ENCODE measurements at regions not wholly inside any gene's neighbourhood (a gene's known extent, or its start where the extent isn't known, plus 50 kb on each side); places are given as distances from the start of the nearest gene placed in this dataset.
"Not testable (repeated sequence)": the region's sequence is repeated elsewhere in the genome, so short reads cannot be mapped to it uniquely, and the experiment has no call there.

- CTCF ChIA-PET; FAIRE-seq; RAD21 ChIA-PET (ENCODE audit: unreplicated experiment): not testable (repeated sequence)
Observed at GRCh38 chr16:29182940-29183868, 198.4 kb downstream of the LAT start.

GRCh38 chr16:29182501-29182900, 197.6 kb downstream of the LAT start:
- H3K79me2 ChIP-seq (ENCODE audit: control insufficient read depth, insufficient read depth, low read length) = no peaks in the 10 kb centered on the region
- H3K9ac ChIP-seq (ENCODE audit: control insufficient read depth, insufficient read depth, low read length) = no peak overlapping the region
- no peak overlapping the region for H3K4me3 ChIP-seq
- RAD21 ChIA-PET (ENCODE audit: unreplicated experiment) = no interaction called here
- H4K20me1 ChIP-seq (ENCODE audit: control insufficient read depth, insufficient read depth) = no peaks in the 10 kb centered on the region
- SMC1A ChIA-PET (ENCODE audit: uncharacterized antibody, unreplicated experiment) = no interaction called here
- ATAC-seq (no peak), DNase-seq (ENCODE audit: low read depth, low spot score) (no peak), FAIRE-seq (no peak)
- no peaks in the 10 kb centered on the region for H3K9me3 ChIP-seq (replicated peaks; ENCODE audit: control insufficient read depth, insufficient read depth, low read length)
- in situ Hi-C loops (cut with MboI) = no loop called here
- 82% methylated on average over 9 of the region's 9 CpGs for WGBS (ENCODE audit: insufficient coverage, insufficient replicate concordance, low lambda C conversion rate, missing lambda C conversion rate)
- H3K27ac ChIP-seq (ENCODE audit: control insufficient read depth, insufficient read depth) = no peak overlapping the region
- no peaks in the 10 kb centered on the region for H3K27me3 ChIP-seq (replicated peaks in 1 of 2; ENCODE audit: control insufficient read depth in 2 of 2, insufficient read depth in 2 of 2, low read length in 1 of 2)
- no peak overlapping the region for H2AFZ ChIP-seq (ENCODE audit: control insufficient read depth, low read depth, low read length)
- POLR2A ChIA-PET = no interaction called here
- H3K36me3 ChIP-seq (ENCODE audit: control insufficient read depth in 2 of 2, insufficient read depth in 2 of 2, low read length in 1 of 2) = no peaks in the 10 kb centered on the region
- no peak overlapping the region for H3K4me2 ChIP-seq (ENCODE audit: control insufficient read depth, insufficient read depth)
- CTCF ChIA-PET = no interaction called here
- BruUV-seq (replicated peaks) = no TSS peak
- no peaks in the 10 kb centered on the region for H3K4me1 ChIP-seq (ENCODE audit: control insufficient read depth, insufficient read depth, low read length)
- intact Hi-C loops (cut with micrococcal nuclease; ENCODE audit: unreplicated experiment) = no loop called here
- TF ChIP-seq SUPT20H (IDR thresholded peaks at IDR 0.05; ENCODE audit: borderline replicate concordance, control insufficient read depth, low read depth, low read length) = no peak
- TF ChIP-seq IRF4 (IDR thresholded peaks at IDR 0.05; ENCODE audit: low read depth, low read length) = no peak
- no peak for TF ChIP-seq ZNF384 (IDR thresholded peaks at IDR 0.05; ENCODE audit: borderline replicate concordance, low read depth, low read length)
- no peak for TF ChIP-seq CHD4 (IDR thresholded peaks at IDR 0.05)
- no peak for TF ChIP-seq ZNF24 (IDR thresholded peaks at IDR 0.05)
- TF ChIP-seq RELB (IDR thresholded peaks at IDR 0.05; ENCODE audit: low read depth) = no peak
- no peak for TF ChIP-seq RAD51 (IDR thresholded peaks at IDR 0.05)
- no peak for TF ChIP-seq RFX5 (IDR thresholded peaks at IDR 0.05; ENCODE audit: low read depth, low read length)
- no peak for TF ChIP-seq DPF2 (IDR thresholded peaks at IDR 0.05)
- no peak for TF ChIP-seq YY1 (IDR thresholded peaks at IDR 0.05; ENCODE audit: low read depth, low read length)
- no peak for TF ChIP-seq POLR2AphosphoS5 (IDR thresholded peaks at IDR 0.05; ENCODE audit: low read length)
- TF ChIP-seq CBFB (IDR thresholded peaks at IDR 0.05; ENCODE audit: low read depth) = no peak
- TF ChIP-seq REST (IDR thresholded peaks at IDR 0.05; ENCODE audit: low read depth, low read length) = no peak
- no peak for TF ChIP-seq KLF5 (IDR thresholded peaks at IDR 0.05; ENCODE audit: partially characterized antibody)

More at GRCh38 chr16:29182940-29183868, 198.4 kb downstream of the LAT start:
- H3K9me3 ChIP-seq (replicated peaks; ENCODE audit: control insufficient read depth, insufficient read depth, low read length); H2AFZ ChIP-seq (ENCODE audit: control insufficient read depth, low read depth, low read length); H3K4me2 ChIP-seq (ENCODE audit: control insufficient read depth, insufficient read depth); intact Hi-C loops (cut with micrococcal nuclease; ENCODE audit: unreplicated experiment); in situ Hi-C loops (cut with MboI); H3K27ac ChIP-seq (ENCODE audit: control insufficient read depth, insufficient read depth); POLR2A ChIA-PET; H3K4me3 ChIP-seq; H3K9ac ChIP-seq (ENCODE audit: control insufficient read depth, insufficient read depth, low read length); H3K36me3 ChIP-seq (ENCODE audit: control insufficient read depth in 2 of 2, insufficient read depth in 2 of 2, low read length in 1 of 2); H3K79me2 ChIP-seq (ENCODE audit: control insufficient read depth, insufficient read depth, low read length); SMC1A ChIA-PET (ENCODE audit: uncharacterized antibody, unreplicated experiment); H3K27me3 ChIP-seq (replicated peaks in 1 of 2; ENCODE audit: control insufficient read depth in 2 of 2, insufficient read depth in 2 of 2, low read length in 1 of 2); BruUV-seq (replicated peaks); H4K20me1 ChIP-seq (ENCODE audit: control insufficient read depth, insufficient read depth); ATAC-seq; DNase-seq (ENCODE audit: low read depth, low spot score); H3K4me1 ChIP-seq (ENCODE audit: control insufficient read depth, insufficient read depth, low read length): not testable (repeated sequence)
- WGBS (ENCODE audit: insufficient coverage, insufficient replicate concordance, low lambda C conversion rate, missing lambda C conversion rate) = 81% methylated on average over 25 of the region's 25 CpGs

Data from GM12878 (cell line).